ENCODE measurements at regions not wholly inside any gene's neighbourhood (a gene's known extent, or its start where the extent isn't known, plus 50 kb on each side); places are given as distances from the start of the nearest gene placed in this dataset.
"Not testable (repeated sequence)": the region's sequence is repeated elsewhere in the genome, so short reads cannot be mapped to it uniquely, and the experiment has no call there.

DNA sequence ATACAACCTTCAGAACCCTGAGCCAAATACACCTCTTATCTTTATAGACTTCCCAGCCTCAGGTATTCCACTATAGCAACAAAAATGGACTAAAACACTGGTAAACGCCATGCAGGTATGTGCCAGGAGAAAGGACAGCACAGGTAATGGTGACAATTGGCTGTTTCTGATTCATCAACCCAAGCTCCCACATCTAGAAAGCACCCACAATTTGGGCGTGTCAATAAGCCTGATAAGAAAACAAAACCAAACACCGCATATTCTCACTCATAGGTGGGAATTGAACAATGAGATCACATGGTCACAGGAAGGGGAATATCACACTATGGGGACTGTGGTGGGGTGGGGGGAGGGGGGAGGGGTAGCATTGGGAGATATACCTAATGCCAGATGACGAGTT, 348.5 kb downstream of the GADD45G start:
- DNase-seq, result not testable (repeated sequence)

DNA sequence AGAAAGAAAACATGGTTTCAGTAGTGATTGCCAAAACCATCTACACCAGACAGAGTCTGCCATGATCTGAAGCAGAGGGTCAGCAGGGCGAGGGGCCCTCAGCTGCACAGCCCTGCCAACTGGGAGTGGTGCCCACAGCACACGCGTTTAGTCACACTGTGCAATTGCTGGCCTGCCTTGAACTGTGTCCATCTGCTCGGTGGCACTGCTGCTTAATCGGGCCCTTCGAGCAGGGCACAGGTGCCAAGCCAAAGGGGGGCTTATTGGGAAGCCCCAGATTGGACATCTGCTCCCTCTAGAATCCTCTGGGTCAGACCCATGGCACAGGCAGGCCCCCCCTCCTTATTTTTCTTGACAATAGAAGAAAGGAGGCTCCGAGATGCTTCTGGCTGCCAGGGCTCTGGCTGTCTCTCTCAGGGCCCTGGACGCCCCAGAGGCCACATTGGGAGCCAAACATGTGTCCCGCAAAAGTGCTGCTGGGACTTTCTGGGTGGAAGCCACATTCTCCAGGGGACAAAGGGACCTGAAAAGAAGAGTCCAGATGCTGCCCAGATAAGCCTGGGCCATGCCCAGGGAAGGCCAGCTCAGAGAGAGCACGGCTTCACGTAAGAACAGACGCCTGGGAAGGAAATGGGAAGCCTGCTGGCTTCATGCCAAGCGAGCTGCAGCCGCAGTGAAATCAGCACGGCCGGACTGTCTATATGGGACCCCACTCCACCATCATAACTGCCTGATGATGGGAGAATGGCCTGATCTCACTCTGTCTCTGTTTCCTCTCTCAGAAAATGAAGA, 349.2 kb downstream of the GADD45G start:
- DNase-seq, result no peak

DNA sequence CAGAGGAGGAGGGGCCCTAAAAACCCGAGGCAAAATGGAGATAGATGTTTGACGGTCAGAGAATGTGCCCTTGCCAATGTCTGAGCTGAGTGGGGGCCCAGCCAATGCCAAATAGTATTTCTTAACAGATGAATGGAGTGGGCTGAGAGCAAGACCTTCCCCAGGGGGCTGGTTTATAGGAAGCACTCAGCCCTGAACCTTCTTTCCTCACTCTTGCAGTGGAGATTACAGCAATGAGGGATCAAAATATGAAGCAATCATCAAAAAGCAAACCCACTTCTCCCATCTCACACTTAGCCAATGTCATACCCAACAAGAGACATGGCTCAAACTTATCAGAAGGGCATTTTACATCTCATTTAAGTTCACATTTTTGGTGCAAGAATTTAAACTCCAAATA, 350.3 kb downstream of the GADD45G start:
- DNase-seq, result no peak

DNA sequence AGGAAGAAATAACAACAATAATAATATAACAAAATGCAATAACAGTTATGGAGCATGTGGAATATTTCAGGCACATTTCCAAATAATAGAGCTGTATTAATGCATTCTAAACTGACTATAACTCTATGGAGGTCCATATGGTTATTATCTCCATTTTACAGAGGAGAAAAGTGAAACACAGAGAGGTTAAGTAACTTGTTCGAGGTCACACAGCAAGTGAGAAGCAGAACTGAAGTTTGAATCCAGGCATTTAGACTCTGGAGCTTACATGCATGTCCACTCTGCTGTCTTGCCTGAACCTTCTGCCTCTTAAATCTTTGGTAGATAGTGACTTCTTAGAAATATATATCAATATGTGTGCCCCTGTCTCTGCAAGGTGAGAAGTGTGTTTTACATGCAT, 350.8 kb downstream of the GADD45G start:
- no peak for DNase-seq

DNA sequence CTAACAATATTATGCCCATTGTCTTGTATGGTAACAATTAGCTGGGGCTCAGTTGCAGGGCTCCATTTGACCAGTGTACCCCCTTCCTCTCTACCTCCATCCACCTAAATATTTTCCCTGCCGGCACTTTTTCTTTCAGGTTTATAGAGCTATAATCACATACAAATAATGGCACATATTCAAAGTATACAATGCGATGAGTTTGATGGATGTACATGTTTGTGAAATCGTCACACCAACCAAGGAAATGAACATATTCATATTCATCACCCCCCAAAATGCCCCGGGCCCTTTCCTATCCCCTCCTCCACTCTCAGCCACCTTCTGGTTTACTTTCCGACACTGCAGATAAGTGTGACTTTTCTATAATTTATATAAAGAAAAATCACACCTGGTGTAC, 351.5 kb downstream of the GADD45G start:
- DNase-seq, result no peak

DNA sequence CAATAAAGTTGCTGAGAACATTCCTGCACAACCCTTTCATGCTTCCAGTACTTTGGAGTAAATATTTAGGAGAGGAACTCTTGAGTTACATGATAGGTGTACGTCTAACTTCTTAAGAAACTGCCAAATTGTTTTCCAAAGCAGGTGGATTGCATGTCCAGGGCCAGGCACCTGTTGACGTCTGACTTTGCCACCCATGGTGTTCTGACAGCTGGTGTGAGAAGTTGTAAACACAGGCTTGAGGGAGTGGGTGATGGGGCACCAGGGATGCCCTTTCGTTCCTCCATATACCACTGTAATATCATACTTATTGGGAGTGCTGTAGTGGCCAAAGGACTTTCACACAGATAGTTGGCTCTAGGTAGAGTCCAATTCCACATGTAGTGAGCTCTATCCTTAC, 352.1 kb downstream of the GADD45G start:
- no peak for DNase-seq

DNA sequence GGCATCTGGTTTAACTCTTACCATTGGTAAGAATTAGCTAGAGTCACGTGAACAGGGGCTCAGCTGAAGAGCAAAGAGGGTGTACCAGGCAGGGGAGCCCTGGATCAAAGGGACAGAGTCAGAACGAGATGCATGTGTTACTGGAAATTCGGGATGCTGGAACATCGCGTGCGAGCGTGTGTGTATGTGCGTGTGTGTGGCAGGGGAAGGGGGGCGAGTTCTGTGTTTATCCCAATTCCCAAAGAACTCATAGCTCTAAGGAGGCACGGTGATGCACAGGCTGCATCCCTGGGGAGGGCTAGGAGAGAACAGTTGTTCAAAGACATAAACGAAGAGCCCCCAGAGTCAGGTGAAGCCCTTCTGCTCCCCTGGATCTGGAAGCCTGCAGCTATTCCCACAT, 353.3 kb downstream of the GADD45G start:
- no peak for DNase-seq

DNA sequence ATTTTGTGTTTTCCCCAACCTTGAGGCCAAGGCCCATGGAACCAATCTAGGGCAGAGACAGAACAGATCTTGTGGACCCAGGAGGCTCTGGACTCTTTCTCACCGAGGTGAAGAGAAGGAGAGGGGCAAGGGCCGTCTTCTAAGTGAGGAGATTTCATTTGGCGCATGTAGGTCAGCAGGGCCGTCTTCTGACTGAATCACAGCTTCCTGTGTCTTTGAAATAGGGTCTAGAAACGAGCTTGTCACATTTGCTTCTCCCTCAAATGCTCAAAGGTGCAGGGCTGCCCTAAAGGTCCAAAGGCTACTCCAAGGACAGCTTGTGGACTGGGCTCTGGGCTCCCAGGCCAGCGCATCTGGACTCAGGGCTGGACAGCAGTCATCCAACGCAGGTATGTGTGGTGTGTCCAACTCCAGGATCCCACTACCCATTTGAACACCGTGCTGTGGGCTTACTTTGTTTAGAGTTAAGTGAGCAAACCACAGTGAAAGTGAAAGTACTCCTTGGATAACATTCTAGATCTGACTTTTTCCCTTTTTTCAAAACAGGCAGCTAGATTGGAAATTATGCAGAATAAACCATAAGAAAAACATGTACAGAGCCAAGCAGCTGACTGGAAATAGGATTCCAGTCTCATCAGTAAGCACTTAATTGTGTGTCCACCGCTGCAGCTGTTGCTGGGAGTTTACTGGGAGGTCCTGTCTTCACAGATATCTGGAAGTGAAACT, 357.0 kb downstream of the GADD45G start:
- no peak for DNase-seq

DNA sequence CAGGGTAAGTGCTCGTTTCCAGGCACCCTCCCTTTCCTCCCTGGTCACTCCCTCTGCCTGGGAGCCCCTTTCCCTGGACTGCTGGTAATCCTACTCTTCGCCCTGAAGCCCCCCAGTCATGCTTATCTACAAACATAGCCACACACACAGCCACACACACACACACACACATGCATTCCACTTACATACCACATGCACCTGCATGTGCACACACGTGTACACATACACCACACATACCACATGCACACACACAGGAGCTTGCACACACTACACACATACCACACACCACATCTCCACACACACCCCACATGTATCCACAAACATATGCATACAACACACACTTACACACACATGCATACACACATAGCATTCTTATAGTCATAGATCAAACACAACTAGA, 358.5 kb downstream of the GADD45G start:
- DNase-seq, result no peak

DNA sequence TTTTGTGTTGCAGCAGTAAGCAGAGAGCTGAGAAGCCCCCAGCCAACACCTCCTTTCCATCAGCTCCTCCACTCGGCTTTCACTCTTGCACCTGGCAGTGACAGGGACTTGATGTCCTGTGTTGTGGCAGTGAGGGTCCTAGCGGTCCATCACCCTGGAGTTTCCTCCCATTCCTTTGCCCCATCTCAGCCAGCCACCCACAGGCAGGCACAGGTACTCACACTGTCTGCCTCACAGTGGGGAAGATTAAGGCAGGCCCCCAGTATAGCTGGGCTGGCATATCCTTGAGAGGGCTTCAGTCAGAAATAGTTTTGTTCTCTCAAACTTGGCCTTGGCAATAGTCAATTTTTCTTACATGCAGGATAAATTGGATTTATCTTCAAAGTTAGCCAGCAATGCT, 362.7 kb downstream of the GADD45G start:
- no peak for DNase-seq

DNA sequence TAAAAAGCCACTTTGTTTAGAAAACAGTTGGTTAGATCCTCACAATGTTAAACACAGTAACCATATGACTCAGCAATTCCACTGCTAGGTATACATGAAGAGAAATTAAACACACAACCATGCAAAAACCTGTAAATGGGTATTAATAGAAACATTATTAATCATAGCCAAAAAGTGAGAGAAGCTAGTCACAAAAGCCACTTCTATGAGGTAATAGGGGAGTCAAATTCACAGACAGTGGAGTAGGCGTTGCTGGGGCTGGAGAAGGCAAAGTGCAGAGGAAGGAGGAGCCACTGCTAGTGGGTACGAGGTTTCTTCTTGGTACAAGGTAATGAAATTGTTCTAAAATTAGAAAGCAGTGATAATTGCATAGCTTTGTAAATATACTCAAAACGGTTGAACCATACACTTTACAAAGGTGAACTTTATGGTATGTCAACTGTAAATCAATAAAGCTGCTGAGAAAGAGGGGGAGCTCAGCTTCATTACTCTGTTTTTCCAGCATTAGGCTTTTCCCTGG, 364.4 kb downstream of the GADD45G start:
- DNase-seq, result no peak

DNA sequence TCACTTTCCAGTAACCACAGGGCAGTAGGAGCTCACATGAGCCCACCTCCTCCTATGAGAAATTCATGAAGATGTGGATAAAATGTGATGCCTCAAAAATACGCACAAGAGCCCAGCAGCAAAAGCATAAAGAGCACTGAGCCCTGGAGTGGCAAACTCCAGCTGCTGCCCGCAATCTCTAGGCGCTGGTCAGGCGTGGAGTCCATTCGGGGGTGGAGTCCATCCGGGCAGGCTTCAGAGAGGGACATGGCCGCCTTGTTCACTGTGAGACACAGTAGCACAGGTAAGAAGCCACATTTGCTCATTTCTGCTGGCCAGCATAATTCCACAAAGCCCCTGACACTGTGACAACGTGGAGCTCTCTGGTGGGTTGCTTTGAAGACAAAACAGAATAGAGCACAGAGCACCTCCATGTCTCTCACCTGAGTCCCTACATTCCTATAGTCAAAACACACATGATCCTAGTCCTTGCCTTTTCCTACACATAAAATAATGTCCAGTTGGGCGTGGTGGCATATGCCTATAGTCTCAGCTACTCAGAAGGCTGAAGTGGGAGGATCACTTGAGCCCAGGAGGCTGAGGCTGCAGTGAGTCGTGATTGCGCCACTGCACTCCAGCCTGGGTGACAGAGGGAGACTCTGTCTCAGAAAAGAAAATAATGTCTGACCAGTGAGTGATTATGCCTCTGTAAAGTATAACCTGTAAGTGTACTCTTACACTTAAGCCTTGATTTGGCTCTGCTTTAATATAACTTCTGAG, 365.2 kb downstream of the GADD45G start:
- DNase-seq, result no peak

DNA sequence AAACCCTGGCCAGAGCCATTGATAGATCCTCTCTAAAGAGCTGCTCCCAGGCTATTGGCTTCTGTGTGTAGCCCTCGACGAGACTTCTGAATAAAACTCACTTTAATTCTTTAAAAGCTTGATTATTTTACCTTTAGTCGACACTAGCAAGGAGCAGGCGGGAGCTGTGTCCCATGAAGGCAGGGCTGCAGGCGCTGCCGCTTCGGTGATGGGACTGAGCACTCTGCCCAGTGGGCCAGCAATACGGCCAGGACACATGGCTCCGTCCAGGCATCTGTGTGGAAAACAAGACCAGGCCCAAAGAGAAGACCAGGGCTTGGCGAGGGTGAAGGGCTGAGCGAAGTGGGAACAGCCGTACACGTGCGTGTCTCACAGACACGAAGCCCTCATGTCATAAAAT, 365.9 kb downstream of the GADD45G start:
- no peak for DNase-seq

DNA sequence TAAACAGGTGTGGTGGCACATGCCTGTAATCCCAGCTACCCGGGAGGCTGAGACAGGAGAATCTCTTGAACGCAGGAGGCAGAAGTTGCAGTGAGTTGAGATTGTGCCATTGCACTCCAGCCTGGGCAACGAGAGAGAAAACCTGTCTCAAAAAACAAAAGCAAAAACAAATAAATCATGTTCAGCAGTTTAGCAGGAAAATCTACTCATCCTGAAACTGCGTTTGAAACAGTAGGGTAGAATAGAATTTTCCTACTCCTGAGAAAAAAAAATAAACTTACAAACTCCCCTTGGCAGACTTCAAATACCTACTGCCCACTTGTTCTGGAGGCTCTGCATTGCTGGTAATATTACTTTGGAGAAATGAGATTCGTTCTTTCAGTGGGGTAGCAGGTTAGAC, 367.7 kb downstream of the GADD45G start:
- no peak for DNase-seq

DNA sequence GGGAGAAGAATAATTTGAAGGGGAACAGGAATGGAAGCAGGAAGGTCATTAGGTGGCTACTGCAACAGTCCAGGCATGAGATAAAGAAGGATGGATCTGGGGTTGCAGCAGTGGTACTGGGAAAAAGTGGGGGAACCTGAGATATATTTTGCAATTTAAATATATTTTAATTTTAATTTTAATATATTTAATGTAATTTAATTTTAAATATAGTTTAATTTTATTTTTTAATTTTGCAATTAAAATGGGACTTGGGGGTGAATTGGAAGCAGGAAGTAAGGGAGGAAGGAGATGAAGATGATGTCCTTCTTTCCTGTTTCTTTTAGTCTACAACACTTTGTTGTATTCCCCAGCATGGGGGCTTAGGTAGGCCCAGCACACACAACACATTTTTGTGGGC, 369.8 kb downstream of the GADD45G start:
- DNase-seq, result no peak

DNA sequence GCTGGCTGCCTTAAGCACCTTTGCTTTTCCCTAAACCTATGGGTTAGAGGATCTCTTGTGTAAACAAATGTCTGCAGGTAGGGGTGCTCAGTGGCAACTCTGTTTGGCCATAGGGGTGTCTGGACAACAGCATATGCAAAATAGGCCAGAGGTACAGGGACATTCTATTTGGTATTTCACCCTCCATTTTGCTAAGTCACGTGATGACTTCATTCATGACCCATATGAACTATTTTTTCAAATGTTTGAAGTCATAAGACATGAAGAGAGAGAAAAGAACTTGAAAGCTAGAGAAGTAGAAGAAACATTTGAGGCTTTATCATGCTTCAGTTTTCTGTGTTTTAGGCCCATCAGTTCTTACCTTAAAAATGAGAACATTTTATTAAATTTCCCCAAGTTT, 370.2 kb downstream of the GADD45G start:
- DNase-seq, result no peak

DNA sequence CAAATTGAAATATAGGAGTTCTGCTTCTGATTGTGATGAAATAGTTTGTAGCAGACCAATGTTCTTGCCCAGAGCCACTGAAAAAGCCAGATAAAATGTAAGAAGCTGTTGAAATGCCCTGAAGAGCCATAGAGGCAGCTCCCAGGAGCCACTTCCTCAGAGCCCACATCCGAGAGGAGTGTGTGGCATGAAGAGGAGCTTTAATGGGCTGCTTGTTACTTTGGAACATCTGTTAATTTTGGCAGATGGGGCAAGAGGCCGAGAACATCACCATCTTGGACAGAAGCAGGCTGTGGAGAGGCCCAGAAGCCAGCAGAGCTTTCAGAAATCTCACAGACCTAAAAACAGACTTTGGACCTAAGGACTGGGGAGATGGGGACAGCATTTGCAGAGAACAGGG, 370.8 kb downstream of the GADD45G start:
- DNase-seq, result no peak

DNA sequence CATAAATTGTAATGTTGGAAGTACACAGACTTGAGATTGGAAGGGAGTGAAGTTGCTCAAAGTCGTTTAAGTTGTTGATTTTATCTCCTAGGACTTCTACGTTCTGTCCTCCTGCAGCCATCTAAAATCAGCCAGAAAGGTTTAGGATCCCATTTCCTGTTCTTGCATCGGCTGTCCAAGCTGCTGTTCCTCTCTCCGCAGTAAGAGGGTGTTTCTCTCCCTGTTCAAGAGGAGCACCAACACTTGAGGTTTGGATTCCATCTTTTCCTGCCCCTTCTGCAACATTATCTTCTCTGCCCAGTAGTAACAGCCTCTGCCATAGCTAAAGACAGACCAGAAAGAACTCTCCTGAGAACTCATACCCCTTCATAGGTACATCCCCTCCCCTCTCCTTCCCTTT, 373.4 kb downstream of the GADD45G start:
- DNase-seq, result no peak

DNA sequence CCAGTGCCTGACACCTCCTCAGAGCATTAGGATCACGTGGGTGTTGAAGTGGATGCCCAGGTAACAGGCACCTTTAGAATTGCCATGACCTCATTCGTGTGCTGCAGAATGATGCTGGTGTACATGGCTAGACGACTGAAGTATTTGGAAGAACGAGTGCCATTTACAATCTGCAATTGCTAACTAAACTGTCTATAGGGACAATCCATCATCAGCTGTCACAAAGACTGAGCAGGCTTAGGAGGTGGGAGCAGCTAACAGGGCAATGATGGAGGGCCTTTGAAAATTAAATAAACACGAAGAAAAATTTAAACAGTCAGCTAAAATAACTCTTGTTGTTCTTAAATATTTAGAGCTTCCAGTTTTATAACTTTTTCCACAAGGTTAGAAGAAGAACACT, 375.8 kb downstream of the GADD45G start:
- DNase-seq, result no peak

DNA sequence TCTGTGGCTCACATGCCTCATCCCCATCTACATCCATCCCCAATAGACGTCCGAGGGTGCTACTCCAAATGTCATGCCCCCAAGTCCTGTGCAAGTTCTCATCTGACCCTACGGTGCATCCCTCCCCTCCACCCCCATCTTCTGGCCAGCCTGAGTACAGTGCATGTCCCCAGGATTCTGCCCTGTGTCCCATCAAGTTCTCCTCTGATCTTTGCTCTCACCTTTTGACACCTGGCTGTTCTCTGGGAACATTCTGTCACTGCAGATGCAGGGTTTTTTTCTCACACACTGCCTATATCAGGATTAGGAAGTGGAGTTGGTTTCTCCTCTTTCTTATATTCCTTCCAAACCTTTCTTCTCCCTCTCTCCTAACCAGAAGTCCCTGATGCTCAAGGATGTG, 377.2 kb downstream of the GADD45G start:
- DNase-seq, result no peak

DNA sequence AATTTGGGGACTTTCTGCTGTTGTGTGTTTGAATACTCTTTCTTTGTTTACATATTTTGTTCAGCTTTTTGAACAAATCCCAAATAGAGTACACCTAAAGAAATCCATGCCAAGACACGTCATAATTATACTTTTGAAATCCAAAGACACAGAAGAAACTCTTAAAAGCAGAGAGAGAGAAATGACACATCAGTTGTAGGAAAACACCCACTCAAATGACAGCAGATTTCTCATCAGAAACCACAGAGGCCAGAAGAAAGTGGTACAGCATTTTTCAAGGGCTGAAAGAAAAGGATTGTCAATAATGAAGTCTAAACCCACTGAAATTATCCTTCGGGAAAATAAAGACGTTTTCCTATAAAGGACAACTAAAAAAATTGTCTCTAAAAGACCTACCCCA, 378.6 kb downstream of the GADD45G start:
- no peak for DNase-seq

DNA sequence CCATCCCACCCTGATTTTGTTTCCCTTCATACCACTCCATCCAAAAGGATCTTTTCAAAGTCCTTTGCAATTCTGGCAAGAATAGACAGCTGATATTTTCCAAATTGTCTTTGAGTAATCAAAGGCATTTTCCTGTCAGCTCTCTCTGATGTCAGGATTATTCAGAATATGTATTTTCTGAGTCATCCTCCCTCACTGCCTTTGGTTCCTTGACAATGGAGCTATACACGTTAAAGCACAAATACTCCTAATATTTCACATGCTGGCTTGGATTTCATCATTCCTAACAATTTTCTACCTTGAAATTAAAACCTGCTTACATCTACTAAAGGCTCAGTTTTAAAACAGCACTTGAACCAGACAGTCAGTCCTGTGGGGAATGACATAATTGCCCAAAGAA, 379.4 kb downstream of the GADD45G start:
- no peak for DNase-seq

DNA sequence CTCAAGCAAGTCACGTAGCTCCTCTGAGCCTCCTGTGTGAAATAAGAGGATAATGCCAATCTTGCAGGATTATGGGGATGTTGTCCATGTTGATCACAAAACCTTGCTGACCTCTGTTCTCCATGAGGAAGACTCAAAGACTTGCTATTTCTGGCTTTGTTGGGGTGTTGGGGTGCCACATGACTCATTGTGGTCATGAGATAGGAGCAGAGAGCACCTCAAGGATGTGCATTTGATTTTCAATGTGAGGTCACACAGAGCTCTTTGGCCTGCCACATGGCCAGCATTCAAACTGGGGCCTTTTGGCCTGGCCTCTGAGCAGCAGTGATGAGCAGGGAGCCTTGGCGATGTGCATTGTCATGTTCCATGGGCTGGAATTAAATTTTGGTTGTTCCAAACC, 380.3 kb downstream of the GADD45G start:
- no peak for DNase-seq

DNA sequence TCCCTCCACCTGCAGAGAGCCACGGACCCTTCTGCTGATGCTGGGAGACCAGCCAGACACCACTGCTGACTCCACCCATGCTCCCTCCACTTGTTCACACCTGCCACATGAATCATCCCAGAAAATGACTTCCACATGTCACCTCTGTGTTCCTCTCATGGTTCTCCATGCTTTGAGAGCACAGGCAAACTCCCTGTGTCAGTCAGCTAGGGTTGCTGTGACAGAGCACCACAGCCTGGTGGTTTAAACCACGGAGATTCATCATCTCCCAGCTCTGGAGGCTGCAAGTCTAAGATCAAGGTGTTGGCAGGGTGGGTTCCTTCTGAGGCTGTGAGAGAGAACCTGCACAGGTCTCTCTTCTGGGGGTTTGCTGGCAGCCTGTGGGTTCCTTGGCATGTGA, 381.4 kb downstream of the GADD45G start:
- DNase-seq, result no peak

All from NCI-H187 treated with DMSO at 0.1 percent for 48 hours (cell line).